ENCODE measurements at regions not wholly inside any gene's neighbourhood (a gene's known extent, or its start where the extent isn't known, plus 50 kb on each side); places are given as distances from the start of the nearest gene placed in this dataset.
"Not testable (repeated sequence)": the region's sequence is repeated elsewhere in the genome, so short reads cannot be mapped to it uniquely, and the experiment has no call there.

- not testable (repeated sequence) for H2BK12ac ChIP-seq (ENCODE audit: low read length in 2 of 2); H3K18ac ChIP-seq (ENCODE audit: low read depth in 1 of 2, low read length in 2 of 2); H4K8ac ChIP-seq (ENCODE audit: low read length); H3K9ac ChIP-seq (ENCODE audit: low read length); H3K23ac ChIP-seq (ENCODE audit: low read length in 2 of 2); H2AFZ ChIP-seq (ENCODE audit: low read depth, low read length); DNase-seq; H3K36me3 ChIP-seq (ENCODE audit: control insufficient read depth in 1 of 2, insufficient read depth in 2 of 2, low read depth in 1 of 2, low read length in 2 of 2); H3K14ac ChIP-seq (ENCODE audit: low read length in 2 of 2); H3K4me1 ChIP-seq (ENCODE audit: control insufficient read depth, insufficient read depth, low read depth, low read length); H2BK120ac ChIP-seq (ENCODE audit: low read depth, low read length); H2BK5ac ChIP-seq (ENCODE audit: low read depth, low read length, poor library complexity, severe bottlenecking); H3K79me1 ChIP-seq (replicated peaks; ENCODE audit: low read length, poor library complexity, severe bottlenecking); H3K9me3 ChIP-seq (ENCODE audit: control insufficient read depth, low read length); H3K4ac ChIP-seq (ENCODE audit: low read depth in 1 of 2, low read length in 2 of 2); H4K91ac ChIP-seq (ENCODE audit: low read length); H3K4me3 ChIP-seq (ENCODE audit: insufficient read depth in 1 of 2, low read depth in 1 of 2, low read length in 2 of 2); H2AK5ac ChIP-seq (ENCODE audit: low read length, severe bottlenecking); H2BK15ac ChIP-seq (ENCODE audit: low read depth, poor library complexity, severe bottlenecking); H3K4me2 ChIP-seq (ENCODE audit: low read length, poor library complexity, severe bottlenecking); H3K27ac ChIP-seq (ENCODE audit: low read length, poor library complexity, severe bottlenecking)
- H3K27me3 ChIP-seq (ENCODE audit: control insufficient read depth in 1 of 2, insufficient read depth in 1 of 2, low read length in 2 of 2) = peaks cover 0 to 20% of the 10 kb centered on the region in 2 experiments
- WGBS = no CpG with 5 or more reads among the region's 1 CpG
Observed at GRCh38 chr2:95671992-95672391, 80.2 kb downstream of the TRIM43 start.

GRCh38 chr2:95672500-95672899 is 80.7 kb downstream of the TRIM43 start:
- H2AK5ac ChIP-seq (ENCODE audit: low read length, severe bottlenecking); H2AFZ ChIP-seq (ENCODE audit: low read depth, low read length); H3K79me1 ChIP-seq (replicated peaks; ENCODE audit: low read length, poor library complexity, severe bottlenecking); H4K8ac ChIP-seq (ENCODE audit: low read length); H3K27ac ChIP-seq (ENCODE audit: low read length, poor library complexity, severe bottlenecking); H3K4ac ChIP-seq (ENCODE audit: low read depth in 1 of 2, low read length in 2 of 2); H3K23ac ChIP-seq (ENCODE audit: low read length in 2 of 2); DNase-seq; H3K4me1 ChIP-seq (ENCODE audit: control insufficient read depth, insufficient read depth, low read depth, low read length); H2BK120ac ChIP-seq (ENCODE audit: low read depth, low read length); H3K4me3 ChIP-seq (ENCODE audit: insufficient read depth in 1 of 2, low read depth in 1 of 2, low read length in 2 of 2); H3K18ac ChIP-seq (ENCODE audit: low read depth in 1 of 2, low read length in 2 of 2); H4K91ac ChIP-seq (ENCODE audit: low read length); H3K36me3 ChIP-seq (ENCODE audit: control insufficient read depth in 1 of 2, insufficient read depth in 2 of 2, low read depth in 1 of 2, low read length in 2 of 2); H3K9me3 ChIP-seq (ENCODE audit: control insufficient read depth, low read length); H3K14ac ChIP-seq (ENCODE audit: low read length in 2 of 2); H2BK15ac ChIP-seq (ENCODE audit: low read depth, poor library complexity, severe bottlenecking); H3K9ac ChIP-seq (ENCODE audit: low read length); H2BK12ac ChIP-seq (ENCODE audit: low read length in 2 of 2); H3K4me2 ChIP-seq (ENCODE audit: low read length, poor library complexity, severe bottlenecking); H2BK5ac ChIP-seq (ENCODE audit: low read depth, low read length, poor library complexity, severe bottlenecking): not testable (repeated sequence)
- 83% methylated on average over 1 of the region's 1 CpG for WGBS
- H3K27me3 ChIP-seq (ENCODE audit: control insufficient read depth in 1 of 2, insufficient read depth in 1 of 2, low read length in 2 of 2) = peaks cover 0 to 17% of the 10 kb centered on the region in 2 experiments

GRCh38 chr2:95674186-95674585 is 82.4 kb downstream of the TRIM43 start:
- Histone ChIP-seq H2AFZ (ENCODE audit: low read depth, low read length) (no peak overlapping the region), H4K8ac (ENCODE audit: low read length) (no peak overlapping the region), H3K18ac (ENCODE audit: low read depth in 1 of 2, low read length in 2 of 2) (no peak overlapping the region), H3K14ac (ENCODE audit: low read length in 2 of 2) (no peak overlapping the region), H3K79me1 (replicated peaks; ENCODE audit: low read length, poor library complexity, severe bottlenecking) (no peaks in the 10 kb centered on the region), H3K4ac (ENCODE audit: low read depth in 1 of 2, low read length in 2 of 2) (no peak overlapping the region), H3K4me3 (ENCODE audit: insufficient read depth in 1 of 2, low read depth in 1 of 2, low read length in 2 of 2) (no peak overlapping the region), H3K27me3 (ENCODE audit: control insufficient read depth in 1 of 2, insufficient read depth in 1 of 2, low read length in 2 of 2) (peaks cover 0 to 13% of the 10 kb centered on the region in 2 experiments), H3K4me1 (ENCODE audit: control insufficient read depth, insufficient read depth, low read depth, low read length) (no peaks in the 10 kb centered on the region), H3K36me3 (ENCODE audit: control insufficient read depth in 1 of 2, insufficient read depth in 2 of 2, low read depth in 1 of 2, low read length in 2 of 2) (no peaks in the 10 kb centered on the region), H2AK5ac (ENCODE audit: low read length, severe bottlenecking) (no peak overlapping the region), H3K27ac (ENCODE audit: low read length, poor library complexity, severe bottlenecking) (no peak overlapping the region), H3K23ac (ENCODE audit: low read length in 2 of 2) (no peak overlapping the region), H3K9ac (ENCODE audit: low read length) (no peak overlapping the region), H2BK15ac (ENCODE audit: low read depth, poor library complexity, severe bottlenecking) (no peak overlapping the region), H2BK120ac (ENCODE audit: low read depth, low read length) (no peak overlapping the region), H2BK12ac (ENCODE audit: low read length in 2 of 2) (no peak overlapping the region), H3K4me2 (ENCODE audit: low read length, poor library complexity, severe bottlenecking) (no peak overlapping the region), H3K9me3 (ENCODE audit: control insufficient read depth, low read length) (no peaks in the 10 kb centered on the region), H4K91ac (ENCODE audit: low read length) (no peak overlapping the region), H2BK5ac (ENCODE audit: low read depth, low read length, poor library complexity, severe bottlenecking) (no peak overlapping the region)
- WGBS = 45% methylated on average over 5 of the region's 5 CpGs
- no peak for DNase-seq

- H2AK5ac ChIP-seq (ENCODE audit: low read length, severe bottlenecking); H3K4me1 ChIP-seq (ENCODE audit: control insufficient read depth, insufficient read depth, low read depth, low read length); H3K14ac ChIP-seq (ENCODE audit: low read length in 2 of 2); H2AFZ ChIP-seq (ENCODE audit: low read depth, low read length); H3K27me3 ChIP-seq (ENCODE audit: control insufficient read depth in 1 of 2, insufficient read depth in 1 of 2, low read length in 2 of 2); H2BK5ac ChIP-seq (ENCODE audit: low read depth, low read length, poor library complexity, severe bottlenecking); H3K9ac ChIP-seq (ENCODE audit: low read length); DNase-seq; H2BK120ac ChIP-seq (ENCODE audit: low read depth, low read length); H3K4me3 ChIP-seq (ENCODE audit: insufficient read depth in 1 of 2, low read depth in 1 of 2, low read length in 2 of 2); H3K18ac ChIP-seq (ENCODE audit: low read depth in 1 of 2, low read length in 2 of 2); H3K79me1 ChIP-seq (replicated peaks; ENCODE audit: low read length, poor library complexity, severe bottlenecking); H3K36me3 ChIP-seq (ENCODE audit: control insufficient read depth in 1 of 2, insufficient read depth in 2 of 2, low read depth in 1 of 2, low read length in 2 of 2); H3K27ac ChIP-seq (ENCODE audit: low read length, poor library complexity, severe bottlenecking); H3K9me3 ChIP-seq (ENCODE audit: control insufficient read depth, low read length); H2BK15ac ChIP-seq (ENCODE audit: low read depth, poor library complexity, severe bottlenecking); H3K4me2 ChIP-seq (ENCODE audit: low read length, poor library complexity, severe bottlenecking); H3K4ac ChIP-seq (ENCODE audit: low read depth in 1 of 2, low read length in 2 of 2); H2BK12ac ChIP-seq (ENCODE audit: low read length in 2 of 2); H4K8ac ChIP-seq (ENCODE audit: low read length); H3K23ac ChIP-seq (ENCODE audit: low read length in 2 of 2); H4K91ac ChIP-seq (ENCODE audit: low read length): not testable (repeated sequence)
- WGBS = 6% methylated on average over 1 of the region's 1 CpG
Observed at GRCh38 chr2:95676573-95676972, 84.8 kb downstream of the TRIM43 start.
